Mammary epithelial cell (primary cell): ENCODE measurements at regions not wholly inside any gene's neighbourhood (a gene's known extent, or its start where the extent isn't known, plus 50 kb on each side); places are given as distances from the start of the nearest gene placed in this dataset.
"Not testable (repeated sequence)": the region's sequence is repeated elsewhere in the genome, so short reads cannot be mapped to it uniquely, and the experiment has no call there.

Experiments
- EZH2 ChIP-seq: IDR thresholded peaks from 2 replicates; pipeline ENCODE4 v1.6.1; 2012; ENCODE audit warnings: low read length, inconsistent platforms, borderline replicate concordance
- TF ChIP-seq, protein P1 (sequence below), 2 donors: IDR thresholded peaks in 1 of 2; conservative IDR thresholded peaks in 1 of 2; 2 replicates each; pipeline ENCODE4 v1.5.1; 2011 to 2012; ENCODE audit warnings: inconsistent platforms in 2 of 2, low read length in 2 of 2, mild to moderate bottlenecking in 2 of 2, control low read depth in 1 of 2, low read depth in 1 of 2; ENCODE audit not compliant: insufficient read depth in 1 of 2; ENCODE audit errors: extremely low read depth in 1 of 2

DNA sequence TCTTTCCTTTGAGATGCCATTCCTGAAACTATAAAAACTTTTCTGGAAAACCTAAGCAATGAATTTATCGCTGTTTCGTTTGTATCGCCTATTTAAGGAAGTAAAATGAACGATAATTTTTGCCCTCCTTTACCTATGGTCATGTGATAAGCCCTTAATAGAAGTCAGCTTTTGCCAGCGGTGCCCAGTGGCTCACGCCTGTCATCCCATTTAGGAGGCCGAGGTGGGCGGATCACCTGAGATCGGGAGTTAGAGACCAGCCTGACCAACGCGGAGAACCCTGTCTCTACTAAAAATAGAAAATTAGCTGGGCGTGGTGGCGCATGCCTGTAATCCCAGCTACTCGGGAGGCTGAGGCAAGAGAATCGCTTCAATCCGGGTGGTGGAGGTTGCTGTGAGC lies 132.0 kb downstream of the SPATA31A1 start:
- TF ChIP-seq, protein P1, sequence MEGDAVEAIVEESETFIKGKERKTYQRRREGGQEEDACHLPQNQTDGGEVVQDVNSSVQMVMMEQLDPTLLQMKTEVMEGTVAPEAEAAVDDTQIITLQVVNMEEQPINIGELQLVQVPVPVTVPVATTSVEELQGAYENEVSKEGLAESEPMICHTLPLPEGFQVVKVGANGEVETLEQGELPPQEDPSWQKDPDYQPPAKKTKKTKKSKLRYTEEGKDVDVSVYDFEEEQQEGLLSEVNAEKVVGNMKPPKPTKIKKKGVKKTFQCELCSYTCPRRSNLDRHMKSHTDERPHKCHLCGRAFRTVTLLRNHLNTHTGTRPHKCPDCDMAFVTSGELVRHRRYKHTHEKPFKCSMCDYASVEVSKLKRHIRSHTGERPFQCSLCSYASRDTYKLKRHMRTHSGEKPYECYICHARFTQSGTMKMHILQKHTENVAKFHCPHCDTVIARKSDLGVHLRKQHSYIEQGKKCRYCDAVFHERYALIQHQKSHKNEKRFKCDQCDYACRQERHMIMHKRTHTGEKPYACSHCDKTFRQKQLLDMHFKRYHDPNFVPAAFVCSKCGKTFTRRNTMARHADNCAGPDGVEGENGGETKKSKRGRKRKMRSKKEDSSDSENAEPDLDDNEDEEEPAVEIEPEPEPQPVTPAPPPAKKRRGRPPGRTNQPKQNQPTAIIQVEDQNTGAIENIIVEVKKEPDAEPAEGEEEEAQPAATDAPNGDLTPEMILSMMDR (conservative IDR thresholded peaks at IDR 0.05 in 1 of 2, IDR thresholded peaks at IDR 0.05 in 1 of 2; ENCODE audit: extremely low read depth in 1 of 2, insufficient read depth in 1 of 2, low read depth in 1 of 2, low read length in 2 of 2) = not testable (repeated sequence)
- not testable (repeated sequence) for TF ChIP-seq EZH2
